HG03039 (cell line): ENCODE measurements at regions not wholly inside any gene's neighbourhood (a gene's known extent, or its start where the extent isn't known, plus 50 kb on each side); places are given as distances from the start of the nearest gene placed in this dataset.
"Not testable (repeated sequence)": the region's sequence is repeated elsewhere in the genome, so short reads cannot be mapped to it uniquely, and the experiment has no call there.

Source experiments
- ATAC-seq: cut with Tn5 transposase; IDR thresholded peaks from one replicate; pipeline ENCODE4 v1.9.1; 2021; ENCODE audit warnings: mild to moderate bottlenecking, moderate library complexity; ENCODE audit not compliant: unreplicated experiment

DNA sequence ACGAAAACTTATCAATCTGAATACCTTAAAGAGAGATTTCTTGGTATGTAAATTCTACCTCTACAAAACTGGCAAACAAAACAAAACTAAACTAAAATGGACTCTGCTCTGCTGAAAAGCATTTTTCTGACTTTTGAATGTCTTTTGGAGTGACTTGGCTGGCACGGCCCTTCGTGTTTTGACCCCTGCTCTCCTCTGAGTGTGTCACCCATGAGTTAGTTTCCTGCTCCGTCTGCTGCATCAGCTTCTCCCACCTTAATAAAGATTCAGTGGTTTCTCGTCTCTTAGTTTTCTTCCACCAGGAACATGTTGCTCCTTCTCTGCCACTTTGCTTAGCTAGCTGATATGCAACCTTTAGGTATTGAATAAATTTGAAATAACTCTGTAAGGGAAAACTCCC is 1084.0 kb upstream of the CDH18 start:
- ATAC-seq: no peak

DNA sequence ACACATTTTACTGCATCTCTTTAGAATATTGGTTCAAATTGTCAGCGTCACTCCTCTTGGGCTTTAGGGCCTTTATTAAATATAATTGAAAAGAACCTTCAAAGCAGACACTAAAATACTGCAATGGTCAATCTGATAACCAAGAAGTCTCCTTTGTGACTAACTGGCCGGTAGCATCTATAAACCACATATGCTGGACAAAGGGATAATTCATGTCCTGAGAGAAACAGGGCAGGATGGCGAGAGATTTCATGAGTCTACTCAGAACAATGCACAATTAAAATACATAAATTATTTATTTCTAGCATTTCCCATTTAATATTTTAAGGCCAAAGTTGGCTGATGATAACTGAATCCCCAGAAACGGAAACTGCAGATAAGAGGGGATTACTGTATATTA is 1083.4 kb upstream of the CDH18 start:
- no peak for ATAC-seq

DNA sequence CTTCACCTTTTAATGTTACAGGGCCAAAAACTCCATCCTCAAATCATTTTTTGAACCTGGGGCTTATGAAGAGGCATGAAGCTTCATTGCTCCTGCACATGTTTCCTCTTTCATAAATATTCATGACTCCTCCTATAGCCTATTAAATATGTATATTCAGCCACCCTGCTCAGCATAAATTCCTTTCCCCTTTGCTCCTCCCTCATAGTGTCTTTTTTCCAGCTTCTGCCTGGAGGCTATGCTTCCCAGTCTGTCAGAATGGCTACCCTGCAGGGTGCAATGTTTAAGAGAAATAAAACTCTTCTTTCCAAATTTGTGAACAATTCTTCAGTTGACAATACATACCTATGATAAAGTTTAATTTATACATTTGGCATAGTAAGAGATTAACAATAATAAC is 1082.9 kb upstream of the CDH18 start:
- no peak for ATAC-seq

DNA sequence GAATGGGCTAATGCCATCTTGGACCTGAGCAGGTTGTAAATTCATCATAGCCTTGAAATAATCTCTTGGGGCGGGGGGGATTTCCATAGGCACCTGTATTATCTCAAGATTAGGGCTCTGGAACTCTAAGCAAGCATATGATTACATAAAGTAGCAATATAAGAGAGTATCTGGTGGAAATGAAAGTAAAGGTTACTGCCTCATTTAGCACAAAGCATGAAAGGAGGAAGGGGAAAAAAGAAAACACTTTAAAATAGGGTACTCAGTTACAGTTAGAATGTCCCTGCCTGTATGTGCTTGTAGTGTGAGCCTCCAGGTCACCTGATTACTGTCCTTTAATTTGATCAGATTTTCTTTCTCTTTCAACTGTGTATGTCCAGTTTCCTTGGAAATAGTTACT is 1079.7 kb upstream of the CDH18 start:
- ATAC-seq: no peak

DNA sequence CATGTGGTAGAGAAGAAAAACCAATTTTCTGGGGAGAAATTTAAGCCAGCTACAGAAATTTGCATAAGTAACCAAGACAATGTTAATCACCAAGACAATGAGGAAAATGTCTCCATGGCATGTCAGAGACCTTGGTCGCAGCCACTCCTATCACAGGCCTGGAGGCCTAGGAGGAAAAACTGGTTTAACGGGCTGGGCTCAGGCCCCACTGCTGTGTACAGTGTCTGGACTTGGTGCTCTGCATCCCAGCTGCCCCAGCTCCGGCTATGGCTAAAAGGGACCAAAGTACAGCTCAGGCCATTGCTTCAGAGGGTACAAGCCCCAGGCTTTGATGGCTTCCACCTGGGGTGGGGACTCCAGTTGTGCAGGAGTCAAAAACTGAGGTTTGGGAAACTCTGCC is 1075.1 kb upstream of the CDH18 start:
- ATAC-seq: no peak

DNA sequence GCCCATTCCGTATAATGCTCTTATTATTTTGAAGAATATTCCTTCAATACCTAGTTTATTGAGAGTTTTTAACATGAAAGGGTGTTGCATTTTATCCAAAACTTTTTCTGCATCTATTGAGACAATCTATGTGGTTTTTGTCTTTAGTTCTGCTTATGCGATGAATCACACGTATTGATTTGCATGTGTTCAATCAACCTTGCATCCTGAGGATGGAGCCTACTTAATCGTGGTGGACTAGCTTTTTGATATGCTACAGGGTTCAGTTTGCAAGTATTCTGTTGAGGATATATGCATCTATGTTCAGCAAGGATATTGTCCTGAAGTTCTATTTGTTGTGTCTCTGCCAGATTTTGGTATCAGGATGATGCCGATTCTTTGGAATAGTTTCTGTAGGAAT is 1070.3 kb upstream of the CDH18 start:
- ATAC-seq: peak; percentile 62

DNA sequence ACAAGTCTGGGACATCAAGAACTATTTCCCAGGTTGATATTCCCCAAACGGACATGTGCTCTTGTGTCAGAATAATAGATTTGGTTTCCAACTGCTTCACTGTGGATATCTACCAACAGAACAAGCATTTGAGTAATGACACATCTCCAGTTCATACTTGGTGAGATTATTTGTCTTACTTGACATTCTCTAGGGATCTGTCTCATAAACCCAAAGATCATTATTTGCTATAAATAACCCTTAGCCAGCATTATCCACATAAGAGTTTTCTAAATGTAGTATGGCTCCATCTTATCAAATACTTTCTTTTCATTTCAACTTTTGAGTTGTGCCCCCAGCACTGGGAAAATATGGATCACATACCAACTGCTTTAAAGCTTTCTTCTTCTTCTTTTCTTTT is 1063.9 kb upstream of the CDH18 start:
- no peak for ATAC-seq

DNA sequence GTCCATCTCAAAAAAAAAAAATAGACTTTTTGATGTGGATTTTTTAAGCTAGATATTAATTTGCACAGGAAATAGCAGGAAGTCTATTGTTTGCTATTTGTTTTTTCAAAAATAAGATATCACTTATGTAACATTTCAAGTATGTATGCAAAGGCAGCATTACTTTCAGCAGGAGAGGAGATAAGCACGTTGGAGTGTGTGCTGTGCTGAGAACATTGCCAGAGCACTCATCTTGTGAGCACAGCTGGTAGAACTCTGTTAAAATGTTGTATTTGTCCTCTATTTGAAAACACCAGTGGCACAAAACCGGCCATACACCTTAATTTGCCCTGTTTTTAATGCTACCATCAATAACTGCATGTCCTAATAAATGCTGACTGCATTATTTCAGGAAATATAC is 1061.9 kb upstream of the CDH18 start:
- no peak for ATAC-seq

DNA sequence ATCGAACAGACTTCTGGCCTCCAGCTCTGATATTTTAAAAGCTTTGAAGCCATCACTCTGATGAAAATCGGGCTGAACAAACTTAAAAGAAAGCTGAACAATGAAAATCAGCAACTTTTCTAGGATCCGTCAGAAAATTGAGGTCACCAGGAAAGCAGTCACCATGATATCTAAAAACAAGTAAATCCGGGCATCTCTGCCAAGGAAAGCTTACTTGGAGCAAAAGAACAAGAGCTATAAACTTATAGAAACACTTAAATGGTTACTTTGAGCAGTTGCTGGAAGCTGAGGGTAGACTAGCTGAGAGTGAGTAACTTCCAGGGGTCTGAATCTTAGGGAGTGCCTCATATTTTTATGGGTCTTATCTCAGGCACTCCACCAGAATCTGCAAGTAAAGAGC is 1043.0 kb upstream of the CDH18 start:
- no peak for ATAC-seq

DNA sequence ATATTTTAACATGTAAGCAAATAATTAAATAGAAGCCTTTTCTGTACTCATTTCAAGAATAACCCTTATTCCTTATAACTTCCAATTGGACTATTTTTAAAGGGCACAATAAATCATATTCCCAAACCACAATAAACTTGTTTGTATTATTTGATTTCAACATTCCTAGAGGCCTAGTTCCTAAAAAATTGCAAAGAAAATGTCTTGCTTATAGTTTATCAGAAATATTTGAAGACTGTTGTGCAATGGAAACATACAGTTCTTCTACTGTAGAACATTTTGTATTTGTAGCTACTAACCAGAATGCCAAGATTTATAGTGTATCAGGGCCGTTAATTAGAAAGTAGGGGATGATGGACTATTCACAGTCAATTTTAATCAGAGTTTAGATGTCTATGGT is 1037.0 kb upstream of the CDH18 start:
- ATAC-seq: no peak

DNA sequence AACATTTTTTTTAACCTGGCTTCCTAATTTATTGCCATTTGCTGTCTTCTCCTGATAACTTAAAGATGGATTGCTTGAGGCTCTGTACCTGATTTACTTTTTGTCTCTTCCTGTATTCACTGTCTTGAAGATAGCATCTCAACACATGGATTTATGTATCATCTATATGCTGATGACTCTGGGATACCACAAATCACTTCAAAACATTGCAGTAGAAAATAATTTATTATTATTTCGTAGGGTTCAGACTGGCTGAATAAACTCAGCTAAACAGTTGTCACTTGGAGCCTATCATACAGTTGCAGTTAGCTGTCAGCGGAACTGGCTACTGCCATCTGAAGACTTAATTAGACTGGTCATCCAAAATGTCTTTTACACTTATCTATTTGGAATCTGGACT is 1025.2 kb upstream of the CDH18 start:
- ATAC-seq: no peak

DNA sequence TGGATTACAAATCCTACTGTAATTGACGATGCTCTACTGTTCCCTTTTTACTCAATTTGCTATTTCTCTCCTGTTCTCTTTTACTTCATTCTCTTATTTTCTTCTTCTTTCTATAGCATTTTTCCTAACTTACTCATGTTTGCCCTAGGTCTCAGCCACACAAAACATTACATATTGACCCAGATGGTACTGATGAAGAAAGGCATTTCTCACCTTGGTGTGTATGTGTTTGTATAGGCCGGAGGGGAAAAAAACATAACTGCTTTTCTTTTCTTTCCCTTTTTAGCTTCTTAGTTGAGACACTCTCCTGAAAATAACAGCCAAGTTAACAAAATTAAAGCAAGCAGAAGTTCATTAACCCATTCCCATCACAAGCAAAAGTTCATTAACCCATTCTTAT is 1019.8 kb upstream of the CDH18 start:
- no peak for ATAC-seq

DNA sequence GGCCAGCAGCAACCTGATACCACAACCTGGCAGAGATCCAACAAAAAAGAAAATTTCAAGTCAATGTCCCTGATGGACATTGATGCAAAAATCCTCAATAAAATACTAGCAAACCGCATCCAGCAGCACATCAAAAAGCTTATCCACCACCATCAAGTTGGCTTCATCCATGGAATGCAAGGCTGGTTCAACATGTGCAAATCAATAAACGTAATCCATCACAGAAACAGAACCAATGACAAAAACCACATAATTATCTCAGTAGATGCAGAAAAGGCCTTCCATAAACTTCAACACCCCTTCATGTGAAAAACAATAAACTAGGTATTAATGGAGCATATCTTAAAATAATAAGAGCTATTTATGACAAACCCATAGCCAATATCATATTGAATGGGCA is 1000.9 kb upstream of the CDH18 start:
- not testable (repeated sequence) for ATAC-seq

DNA sequence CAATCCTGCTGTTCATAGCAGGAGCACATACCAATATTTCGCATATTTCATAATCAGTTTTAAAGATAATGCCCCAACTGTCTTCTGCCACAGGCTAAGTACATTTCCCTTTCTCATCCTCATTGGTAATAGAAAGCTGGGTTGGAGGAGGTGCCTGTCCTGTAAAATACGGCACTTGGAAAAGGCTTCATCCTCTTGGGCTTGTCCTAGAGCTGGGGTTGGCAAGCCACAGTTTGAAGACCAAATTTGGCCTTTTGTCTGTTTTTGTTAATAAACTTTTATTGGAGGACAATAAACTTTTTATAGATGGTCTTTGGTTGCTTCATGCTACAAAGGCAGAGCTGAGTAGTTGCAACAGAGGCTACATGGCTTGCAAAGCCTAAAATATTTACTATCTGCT is 997.8 kb upstream of the CDH18 start:
- no peak for ATAC-seq

DNA sequence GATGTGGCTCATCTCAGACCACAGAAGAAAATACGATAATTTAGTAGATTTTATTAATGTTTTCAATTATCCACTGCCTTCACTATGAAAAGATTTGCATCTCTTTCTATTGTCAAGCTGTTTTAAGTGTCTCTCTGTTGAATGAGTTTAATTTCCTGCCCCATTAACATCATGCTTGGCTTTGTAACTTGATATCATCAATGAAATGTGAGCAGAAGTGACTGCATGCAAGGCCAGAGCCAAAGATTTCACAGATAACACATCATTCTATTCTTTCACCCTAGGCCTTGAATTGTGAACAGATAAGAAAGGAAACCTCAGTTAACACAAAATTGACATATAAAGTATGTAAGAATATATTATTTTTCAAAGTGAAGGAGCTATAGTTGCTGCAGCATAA is 986.4 kb upstream of the CDH18 start:
- no peak for ATAC-seq

DNA sequence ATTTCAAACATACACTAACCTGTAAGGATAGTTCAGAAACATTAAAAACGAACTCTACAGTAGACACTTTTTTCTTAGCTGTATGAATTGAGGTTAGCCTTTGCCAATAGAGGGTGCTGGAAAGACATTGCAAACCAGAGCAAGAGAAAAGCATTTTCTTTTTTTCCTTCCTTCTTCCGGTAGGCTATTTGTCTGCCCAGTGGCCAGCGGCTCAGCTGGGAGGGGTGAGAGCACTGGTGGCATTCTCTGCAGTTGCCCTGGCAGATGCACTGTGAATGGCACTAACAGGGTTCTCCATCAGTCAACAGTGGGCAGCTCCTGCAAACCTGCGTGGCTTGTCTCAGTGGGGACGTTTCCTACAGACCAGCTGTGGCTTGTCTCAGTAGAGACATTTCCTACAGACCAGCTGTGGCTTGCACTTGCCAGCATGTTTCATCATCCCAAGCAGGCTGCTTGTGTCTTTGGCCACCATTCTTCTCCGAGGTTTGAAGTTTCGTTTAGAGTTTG is 984.5 kb upstream of the CDH18 start:
- ATAC-seq: no peak

DNA sequence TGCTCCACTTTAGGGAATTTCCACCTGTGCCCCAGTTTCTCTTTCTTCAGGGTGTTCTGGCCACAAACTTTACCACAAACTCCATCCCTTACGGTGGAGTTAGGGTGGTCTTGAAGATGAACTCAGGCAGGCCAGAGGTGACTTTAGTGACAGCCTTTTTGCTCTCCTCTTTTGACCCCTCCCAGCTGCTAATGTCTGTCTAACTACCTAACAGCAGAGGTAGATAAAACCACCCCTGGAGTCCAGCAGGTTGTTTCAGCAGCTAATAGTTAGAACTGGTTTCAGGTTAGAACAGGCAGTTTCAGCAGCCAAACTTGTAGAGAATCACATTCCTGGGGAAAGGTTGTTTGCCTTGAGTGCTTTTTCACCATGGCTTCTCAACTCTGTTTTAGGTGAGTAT is 971.3 kb upstream of the CDH18 start:
- no peak for ATAC-seq

DNA sequence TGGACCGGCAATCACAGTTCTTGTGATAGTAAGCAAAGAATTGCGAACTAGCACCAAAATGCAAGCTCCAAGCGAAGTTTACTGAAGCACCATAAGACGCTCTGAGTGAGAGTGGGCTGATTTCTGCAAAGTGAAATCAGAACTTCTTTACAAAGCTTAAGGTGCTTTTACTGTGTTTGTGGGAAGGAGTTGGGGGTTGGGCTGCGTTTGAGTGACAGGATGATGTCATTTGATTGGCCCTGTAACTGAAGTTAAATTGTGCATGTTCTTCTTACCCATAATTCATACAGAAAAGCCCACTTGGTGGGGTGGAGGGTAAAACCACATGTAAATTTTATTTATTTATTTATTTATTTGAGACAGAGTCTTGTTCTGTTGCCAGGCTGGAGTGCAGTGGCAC is 970.6 kb upstream of the CDH18 start:
- no peak for ATAC-seq

DNA sequence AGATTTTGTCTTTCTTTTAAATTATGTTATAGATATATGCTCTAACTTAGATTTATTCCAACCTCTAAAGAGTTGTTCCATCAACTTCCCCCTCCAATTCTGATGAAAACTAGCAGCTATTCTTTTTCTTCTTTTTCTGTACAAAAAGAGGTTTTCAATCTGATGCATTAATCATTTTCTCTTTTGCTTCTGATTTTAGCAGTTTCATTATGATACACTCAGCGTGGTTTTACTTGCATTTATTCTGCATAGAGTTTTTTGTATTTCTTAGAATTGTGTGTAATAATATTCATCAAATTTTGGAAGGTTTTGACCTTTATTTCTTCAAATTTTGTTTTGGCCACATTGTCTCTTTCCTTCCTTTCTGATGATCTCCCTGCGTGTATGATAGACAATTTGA is 968.1 kb upstream of the CDH18 start:
- ATAC-seq: no peak

DNA sequence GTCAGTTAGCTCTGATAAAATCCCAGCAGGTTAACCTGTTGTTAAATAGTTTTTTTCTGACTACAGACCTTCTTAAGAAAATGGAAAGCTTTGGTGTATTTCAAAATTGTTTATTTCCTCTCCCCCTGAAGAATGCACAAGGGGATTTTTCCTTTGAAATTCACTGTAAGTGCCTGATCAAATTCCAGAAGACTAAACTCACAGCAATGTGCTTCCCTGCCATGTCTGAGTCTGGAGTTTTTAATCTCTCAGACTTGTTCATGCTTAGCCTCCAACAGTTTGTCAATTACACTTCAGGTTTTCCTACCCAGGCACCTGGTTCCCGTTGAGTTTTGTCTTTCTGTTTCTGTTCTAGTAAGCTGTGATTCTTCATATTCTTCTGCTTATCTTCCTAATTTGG is 961.6 kb upstream of the CDH18 start:
- ATAC-seq: no peak

DNA sequence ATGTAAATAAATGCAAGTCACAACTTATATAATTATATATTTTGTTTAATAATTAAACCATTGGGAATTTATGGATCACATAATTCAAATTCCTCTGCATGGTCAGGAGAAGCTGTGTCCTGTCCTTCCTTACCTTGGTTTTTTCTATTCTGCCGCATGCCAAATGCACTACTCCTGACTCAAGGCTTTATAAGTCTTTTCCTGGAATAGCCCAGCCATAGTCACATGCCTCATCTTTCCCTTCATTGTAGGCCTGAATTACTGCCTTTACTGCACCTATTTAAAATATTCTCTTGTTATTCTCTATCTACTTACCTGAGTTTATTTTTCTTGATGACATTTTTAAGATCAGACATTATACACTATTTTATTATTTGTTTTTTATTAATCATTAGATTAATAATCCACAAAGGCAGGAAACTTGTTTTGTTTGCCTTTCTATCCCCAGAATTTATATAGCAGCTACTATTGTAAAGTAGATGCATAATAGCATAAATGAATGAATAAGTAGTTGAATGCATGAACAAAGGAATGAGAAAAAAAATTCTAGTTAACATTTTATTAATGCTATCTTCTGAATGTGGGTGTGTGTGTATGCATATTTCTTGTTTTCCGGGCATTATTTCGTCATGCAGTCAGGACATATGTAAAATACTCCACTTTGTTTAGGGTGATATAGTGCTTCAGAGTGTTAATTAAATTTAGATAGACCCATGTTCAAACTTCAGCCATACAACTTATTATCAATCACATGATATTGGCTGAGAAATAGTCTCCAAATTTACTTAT is 955.4 kb upstream of the CDH18 start:
- not testable (repeated sequence) for ATAC-seq

DNA sequence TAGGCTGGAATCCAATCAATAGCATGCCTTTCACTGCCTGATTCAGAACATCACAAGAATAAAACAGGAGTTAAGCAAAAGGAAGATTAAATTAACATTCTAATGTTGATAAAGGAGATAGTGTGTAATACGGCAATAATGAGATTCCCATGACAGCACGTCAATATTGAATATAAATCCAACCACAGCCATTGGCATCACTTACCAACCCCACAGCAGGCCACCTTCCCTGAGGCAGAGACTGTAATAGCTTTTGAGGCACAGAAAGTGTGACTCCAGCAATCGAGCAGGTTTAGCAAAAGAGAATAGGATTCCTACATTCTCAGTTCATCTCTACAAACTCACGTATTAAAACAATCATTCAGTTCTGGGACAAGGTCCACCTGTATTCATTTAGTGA is 954.6 kb upstream of the CDH18 start:
- not testable (repeated sequence) for ATAC-seq

DNA sequence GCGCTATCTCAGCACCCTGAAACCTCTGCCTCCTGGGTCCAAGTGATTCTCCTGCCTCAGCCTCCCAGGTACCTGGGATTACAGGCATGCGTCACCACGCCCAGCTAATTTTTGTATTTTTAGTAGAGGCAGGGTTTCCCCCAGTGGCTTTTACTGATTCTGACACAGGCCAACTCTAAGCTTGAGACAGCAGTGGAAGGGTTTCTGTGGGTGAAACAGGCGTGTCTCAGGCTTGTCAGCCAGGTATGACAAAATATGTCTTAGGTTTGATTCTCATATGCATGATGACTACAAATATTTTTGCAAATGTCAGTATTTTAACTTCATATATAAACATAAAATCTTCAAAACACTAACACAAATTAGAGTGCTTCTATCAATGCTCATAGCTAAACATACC is 952.8 kb upstream of the CDH18 start:
- ATAC-seq: not testable (repeated sequence)
